ENCODE measurements at regions not wholly inside any gene's neighbourhood (a gene's known extent, or its start where the extent isn't known, plus 50 kb on each side); places are given as distances from the start of the nearest gene placed in this dataset.

GRCh38 chr15:69797615-69798014 lies 300.1 kb downstream of the TLE3 start:
- DNase-seq = no peak

DNA sequence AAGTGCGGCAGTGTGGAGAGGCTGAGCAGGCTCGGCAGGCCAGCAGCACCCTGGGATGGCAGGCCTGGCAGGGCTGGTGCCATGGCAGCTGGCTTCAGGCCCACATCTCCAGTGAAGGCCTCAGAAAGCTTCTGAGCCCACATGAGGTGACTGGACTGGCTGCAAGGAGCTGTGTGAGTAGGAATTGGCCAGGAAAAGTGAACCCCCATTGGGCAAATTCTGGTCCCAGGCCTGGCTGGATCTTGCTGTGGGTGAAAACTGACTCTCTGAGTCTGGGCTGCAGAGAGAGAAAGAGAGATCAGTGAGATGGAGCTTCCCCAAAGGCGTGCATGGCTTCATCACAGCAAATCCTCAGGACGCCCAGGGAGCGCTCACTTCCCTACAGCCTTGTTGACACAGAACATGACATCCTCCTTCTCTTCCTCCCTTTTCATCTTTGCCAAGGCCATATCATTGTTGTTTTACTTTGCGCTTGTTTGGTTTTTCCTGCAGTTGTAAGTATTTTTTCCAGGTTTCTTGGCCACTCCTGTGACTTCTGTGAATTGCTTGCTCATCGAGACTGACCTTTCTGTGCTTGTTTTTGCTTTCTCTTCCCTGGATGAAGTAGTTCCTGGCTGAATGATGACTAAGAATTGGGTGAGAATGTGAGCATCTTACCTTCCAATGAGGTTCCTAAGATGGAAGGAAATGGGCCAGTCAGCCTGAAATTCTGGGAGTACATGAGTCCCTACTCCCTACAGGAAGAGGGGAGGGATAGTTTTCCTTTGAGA lies 299.1 kb downstream of the TLE3 start:
- DNase-seq = no peak

GRCh38 chr15:69801144-69801543 lies 296.6 kb downstream of the TLE3 start:
- no peak for DNase-seq

DNA sequence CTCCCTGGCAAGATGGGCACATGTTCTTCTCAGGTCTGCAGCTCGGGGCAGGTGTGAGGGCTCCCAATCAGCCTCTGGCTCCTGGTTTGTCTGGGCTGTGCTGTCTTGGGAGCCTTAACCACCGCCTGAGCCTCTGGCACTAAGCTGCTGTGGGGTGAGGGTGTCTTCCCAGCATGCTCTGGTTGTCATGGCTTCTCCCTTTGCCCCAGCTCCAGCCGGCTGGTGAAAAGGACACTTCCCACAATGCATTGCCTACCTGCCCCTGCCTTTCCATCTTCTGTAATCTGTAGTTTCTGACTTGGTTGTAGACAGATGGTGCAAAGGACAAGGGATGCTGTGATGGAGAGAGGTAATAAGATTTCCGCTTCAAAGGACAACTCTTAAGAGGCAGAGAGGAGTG lies 295.3 kb downstream of the TLE3 start:
- DNase-seq = no peak

DNA sequence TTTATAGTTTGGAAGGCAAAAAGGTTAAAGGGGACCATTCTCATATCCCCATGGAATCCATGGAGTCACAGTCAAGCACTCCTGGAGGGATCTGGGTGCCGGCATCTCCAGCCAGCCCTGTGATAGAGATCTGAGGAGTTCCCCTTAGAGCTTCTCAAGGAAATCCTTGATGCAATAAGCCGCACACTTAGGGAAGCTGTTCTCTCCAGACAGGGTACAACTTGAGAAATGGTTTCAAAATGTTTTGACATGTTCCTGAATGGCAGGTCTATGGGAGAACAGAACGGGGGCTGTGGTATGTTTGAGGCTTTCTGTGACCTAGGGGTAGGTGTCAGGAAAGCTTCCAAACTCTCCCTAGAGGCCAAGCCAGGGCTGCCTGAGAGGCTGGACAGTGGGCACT lies 292.9 kb downstream of the TLE3 start:
- no peak for DNase-seq

- DNase-seq = no peak
Measured at GRCh38 chr15:69805248-69805953, 292.3 kb downstream of the TLE3 start.

GRCh38 chr15:69806287-69806915 lies 291.3 kb downstream of the TLE3 start:
- DNase-seq = no peak

DNA sequence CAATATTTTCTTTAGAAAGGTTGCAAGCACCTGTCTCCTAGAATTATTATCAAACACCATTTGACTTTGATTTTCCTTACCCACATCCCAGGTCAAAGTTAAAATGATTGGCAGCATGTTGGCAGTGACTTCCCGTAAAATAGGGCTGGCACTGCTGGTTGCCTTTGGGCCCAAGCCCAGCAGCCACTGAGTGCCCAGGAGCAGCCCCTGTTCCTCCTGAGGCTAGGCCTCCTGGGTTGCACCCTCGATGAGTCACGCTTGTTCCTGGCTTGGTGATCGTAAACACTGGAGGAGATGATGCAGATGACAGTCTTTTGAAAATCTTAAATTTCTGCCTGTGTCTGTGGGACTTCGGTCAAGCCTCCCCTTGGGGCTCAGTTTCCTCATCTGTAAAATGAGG lies 290.0 kb downstream of the TLE3 start:
- DNase-seq = peak; percentile 24 to 27

- no peak for DNase-seq
Measured at GRCh38 chr15:69808756-69809155, 289.0 kb downstream of the TLE3 start.

DNA sequence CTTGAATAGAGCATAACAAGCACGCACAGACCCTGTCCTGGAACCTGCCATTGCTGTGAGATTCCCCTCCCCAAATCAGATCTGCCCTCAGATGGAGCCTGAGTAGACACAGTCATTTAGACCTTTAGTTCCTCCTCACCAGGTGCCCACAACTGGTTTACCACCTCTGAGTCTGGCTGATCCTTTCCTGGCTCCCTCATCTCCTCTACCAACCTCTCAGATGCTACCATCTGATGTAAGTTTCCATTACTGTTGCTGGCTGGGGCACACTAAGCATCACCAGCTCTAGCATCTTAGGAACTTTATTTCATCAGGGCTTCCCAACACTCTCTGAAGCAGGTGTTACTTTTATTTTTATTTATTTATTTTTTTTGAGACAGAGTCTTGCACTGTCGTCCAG lies 288.3 kb downstream of the TLE3 start:
- DNase-seq = no peak

- DNase-seq = no peak
Measured at GRCh38 chr15:69810431-69811354, 287.0 kb downstream of the TLE3 start.

DNA sequence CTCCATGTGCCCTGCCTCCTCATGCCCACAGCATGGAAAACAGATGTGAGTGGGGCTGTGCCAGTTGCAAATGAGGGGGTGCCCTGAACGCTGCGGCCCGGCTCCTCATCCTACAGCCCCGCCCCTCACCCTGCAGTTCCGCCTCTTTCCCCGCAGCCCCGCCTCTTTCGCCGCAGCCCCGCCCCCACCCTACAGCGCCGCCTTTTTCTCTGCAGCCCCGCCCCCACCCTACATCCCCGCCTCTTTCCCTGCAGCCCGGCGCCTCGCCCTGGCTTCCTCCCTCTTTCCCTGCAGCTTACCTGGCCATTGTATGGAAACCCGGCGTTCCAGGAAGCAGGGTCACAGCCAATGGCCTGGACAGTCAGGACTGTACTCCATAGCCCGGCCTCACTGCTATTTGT lies 284.9 kb downstream of the TLE3 start:
- DNase-seq = no peak

DNA sequence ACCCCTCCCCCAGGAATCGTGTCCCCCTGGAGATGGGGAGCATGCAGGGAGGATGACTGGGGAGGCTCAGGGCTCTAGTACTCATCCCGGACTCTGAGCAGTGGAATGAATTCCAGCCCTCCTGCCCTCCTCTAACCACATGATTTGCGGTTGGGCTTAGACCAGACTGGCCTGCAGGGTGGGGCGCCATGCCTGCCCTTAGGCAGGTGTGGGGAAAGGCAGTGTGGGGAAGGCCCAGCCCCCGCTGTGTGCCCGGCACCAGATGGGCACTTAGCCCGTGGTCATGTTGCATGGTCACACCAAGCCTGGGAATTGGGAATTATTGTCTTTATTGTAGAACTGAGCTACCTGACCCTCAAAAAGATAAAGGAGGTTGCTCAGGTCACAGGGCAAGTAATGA lies 283.8 kb downstream of the TLE3 start:
- no peak for DNase-seq

DNA sequence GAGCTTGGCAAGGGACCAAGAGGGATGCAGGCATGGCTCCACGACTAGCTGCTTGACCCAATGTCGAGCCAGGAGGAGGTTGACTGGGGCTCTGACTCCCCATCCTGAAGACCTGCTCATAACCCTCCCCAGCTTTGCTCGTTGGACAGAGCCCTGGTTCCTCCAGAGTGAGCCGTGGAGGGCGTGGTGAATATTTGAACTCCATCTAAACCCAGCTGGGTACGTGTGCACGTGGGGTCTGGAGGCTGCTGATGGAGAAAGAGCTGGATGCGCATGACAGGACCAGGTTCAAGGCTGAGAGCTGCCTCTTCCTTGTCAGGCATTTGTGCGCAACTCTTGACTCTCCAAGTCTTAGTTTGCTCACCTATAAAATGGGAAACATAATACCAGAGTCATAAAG lies 282.8 kb downstream of the TLE3 start:
- no peak for DNase-seq

DNA sequence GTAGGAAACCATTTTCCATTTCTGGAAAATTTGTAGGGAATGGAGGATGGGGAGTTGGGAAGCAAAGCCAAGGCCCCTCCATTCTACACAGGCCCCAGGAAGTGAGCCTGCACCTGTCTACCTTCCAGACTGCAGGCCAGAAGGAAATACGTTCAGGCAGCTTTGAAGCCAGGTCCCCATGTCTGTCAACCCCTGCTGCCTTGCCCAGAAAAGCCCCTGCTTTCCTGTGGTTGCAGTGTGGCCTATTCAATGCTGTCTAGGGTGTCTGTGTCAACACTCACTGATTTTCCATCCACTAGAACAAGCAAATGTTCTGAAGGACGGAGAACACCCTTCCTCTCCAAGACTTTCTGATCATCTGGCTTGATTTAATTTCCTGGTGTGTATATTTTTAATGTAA lies 281.9 kb downstream of the TLE3 start:
- no peak for DNase-seq

DNA sequence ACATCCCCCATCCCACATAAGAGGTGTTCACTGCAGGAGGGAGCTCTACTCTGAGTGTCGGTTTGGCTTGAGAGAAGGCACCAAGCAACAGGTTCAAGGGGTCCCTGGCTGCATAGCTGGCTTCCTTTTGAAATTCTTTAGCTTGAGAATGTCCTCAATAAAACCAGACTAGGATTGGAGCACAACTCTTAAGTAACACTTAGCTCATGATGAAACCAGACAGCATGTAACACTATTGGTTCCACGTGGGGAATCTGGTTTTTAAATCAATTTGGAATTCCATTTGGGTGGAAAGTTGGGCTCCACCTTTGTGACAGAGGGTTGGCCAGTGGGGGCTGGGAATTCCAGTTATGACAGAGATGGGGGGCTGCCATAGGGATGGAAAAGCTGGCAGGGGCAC lies 281.2 kb downstream of the TLE3 start:
- no peak for DNase-seq

GRCh38 chr15:69818529-69818928 lies 279.2 kb downstream of the TLE3 start:
- DNase-seq = no peak

GRCh38 chr15:69819371-69819770 lies 278.3 kb downstream of the TLE3 start:
- no peak for DNase-seq

GRCh38 chr15:69820819-69821218 lies 276.9 kb downstream of the TLE3 start:
- no peak for DNase-seq

- no peak for DNase-seq
Measured at GRCh38 chr15:69823223-69823907, 274.4 kb downstream of the TLE3 start.

GRCh38 chr15:69824075-69824876 lies 273.4 kb downstream of the TLE3 start:
- no peak for DNase-seq
